GM18498 (cell line): ENCODE measurements at regions not wholly inside any gene's neighbourhood (a gene's known extent, or its start where the extent isn't known, plus 50 kb on each side); places are given as distances from the start of the nearest gene placed in this dataset.

ENCODE experiments used
- ATAC-seq: cut with Tn5 transposase; IDR thresholded peaks from one replicate; pipeline ENCODE4 v1.9.1; 2021; ENCODE audit warnings: mild to moderate bottlenecking, moderate library complexity; ENCODE audit not compliant: unreplicated experiment

- ATAC-seq: no peak
These were observed 66.1 kb upstream of the B3GAT1 start for GRCh38 chr11:134478176-134478575.

GRCh38 chr11:134477486-134477885, 65.4 kb upstream of the B3GAT1 start:
- ATAC-seq: no peak

- ATAC-seq: no peak
These were observed 64.5 kb upstream of the B3GAT1 start for GRCh38 chr11:134476435-134477021.

- no peak for ATAC-seq
These were observed 63.9 kb upstream of the B3GAT1 start for GRCh38 chr11:134475951-134476350.

- no peak for ATAC-seq
These were observed 62.9 kb upstream of the B3GAT1 start for GRCh38 chr11:134474942-134475341.

GRCh38 chr11:134474070-134474860, 62.2 kb upstream of the B3GAT1 start:
- ATAC-seq: no peak

- no peak for ATAC-seq
These were observed 59.8 kb upstream of the B3GAT1 start for GRCh38 chr11:134471716-134472455.

- no peak for ATAC-seq
These were observed 59.2 kb upstream of the B3GAT1 start for GRCh38 chr11:134471087-134471715.

GRCh38 chr11:134470238-134470637, 58.2 kb upstream of the B3GAT1 start:
- no peak for ATAC-seq

GRCh38 chr11:134469627-134470026, 57.6 kb upstream of the B3GAT1 start:
- no peak for ATAC-seq

GRCh38 chr11:134468796-134469195, 56.8 kb upstream of the B3GAT1 start:
- ATAC-seq: no peak

GRCh38 chr11:134468081-134468668, 56.1 kb upstream of the B3GAT1 start:
- ATAC-seq: no peak

GRCh38 chr11:134466610-134467567, 54.8 kb upstream of the B3GAT1 start:
- ATAC-seq: no peak

GRCh38 chr11:134466156-134466555, 54.1 kb upstream of the B3GAT1 start:
- ATAC-seq: no peak

GRCh38 chr11:134464981-134465730, 53.1 kb upstream of the B3GAT1 start:
- no peak for ATAC-seq

GRCh38 chr11:134464196-134464595, 52.2 kb upstream of the B3GAT1 start:
- ATAC-seq: no peak

GRCh38 chr11:134463716-134464115, 51.7 kb upstream of the B3GAT1 start:
- no peak for ATAC-seq
